Hepatocyte (in vitro differentiated cells): ENCODE measurements at regions not wholly inside any gene's neighbourhood (a gene's known extent, or its start where the extent isn't known, plus 50 kb on each side); places are given as distances from the start of the nearest gene placed in this dataset.

Experiments
- CTCF ChIP-seq: fragments of 200-600 bp; sonication (generic); IDR thresholded peaks from 2 replicates; pipeline ENCODE4 v1.5.1; 2016; ENCODE audit warnings: antibody characterized with exemption, mild to moderate bottlenecking; ENCODE audit not compliant: poor library complexity
- EZH2 ChIP-seq: fragments of 200-600 bp; sonication (generic); IDR thresholded peaks from 2 replicates; pipeline ENCODE4 v1.6.1; 2016; ENCODE audit warnings: antibody characterized with exemption, mild to moderate bottlenecking, borderline replicate concordance
- EZH2phosphoT487 ChIP-seq: fragments of 200-600 bp; sonication (generic); IDR thresholded peaks from one replicate; pipeline ENCODE4 v1.6.1; 2018; ENCODE audit warnings: antibody characterized with exemption, mild to moderate bottlenecking, low read depth, moderate library complexity; ENCODE audit not compliant: unreplicated experiment, severe bottlenecking

DNA sequence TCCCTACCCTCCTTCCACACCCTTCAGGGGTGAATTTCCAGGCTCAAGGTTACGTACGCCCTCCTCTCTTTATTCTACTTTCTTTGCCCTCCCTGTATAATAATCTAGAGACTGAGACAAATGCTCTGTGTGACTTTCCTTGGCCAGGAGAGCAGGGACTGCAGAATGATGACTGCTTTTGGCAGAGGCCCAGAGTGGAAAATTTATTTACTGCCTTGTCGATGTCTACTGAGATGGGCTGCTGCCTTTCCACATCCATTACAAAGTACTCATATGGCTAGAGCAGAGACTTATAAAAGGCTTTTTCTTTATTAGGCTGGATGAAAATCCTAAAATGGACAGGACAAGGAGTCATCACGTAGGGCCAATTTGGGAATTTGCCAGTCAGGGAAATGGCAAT lies 576.2 kb downstream of the TUSC7 start:
- TF ChIP-seq CTCF: no peak
- TF ChIP-seq EZH2phosphoT487: no peak
- TF ChIP-seq EZH2: no peak
